ENCODE measurements at regions not wholly inside any gene's neighbourhood (a gene's known extent, or its start where the extent isn't known, plus 50 kb on each side); places are given as distances from the start of the nearest gene placed in this dataset.

GRCh38 chr6:105985098-105985815, 100.9 kb upstream of the PRDM1 start:
- WGBS, 2 donors, result 54 to 63% methylated on average over 5 of the region's 5 CpGs
- no peak for TF ChIP-seq CTCF (IDR thresholded peaks at IDR 0.05)
- TF ChIP-seq POLR2A (IDR thresholded peaks at IDR 0.05), result no peak
- Histone ChIP-seq H3K27me3 (peaks cover 0 to 13% of the 10 kb centered on the region in 2 donors), H3K27ac (no peak overlapping the region), H3K9me3 (no peaks in the 10 kb centered on the region), H3K4me3 (no peak overlapping the region), H3K36me3 (replicated peaks in 1 of 2; ENCODE audit: insufficient read depth in 1 of 2, low read depth in 2 of 2) (no peaks in the 10 kb centered on the region), H3K4me1 (peaks cover 8% of the 10 kb centered on the region)
- ATAC-seq (peak; percentile 18), DNase-seq (no peak)
- intact Hi-C loops (cut with DNase I), result no loop called here

- DNase-seq (no peak), ATAC-seq (no peak)
- H3K4me3 ChIP-seq, result no peak overlapping the region
- TF ChIP-seq CTCF (IDR thresholded peaks at IDR 0.05) (no peak), POLR2A (IDR thresholded peaks at IDR 0.05) (no peak)
- no peak overlapping the region for H3K27ac ChIP-seq
- no peaks in the 10 kb centered on the region for H3K9me3 ChIP-seq
- intact Hi-C loops (cut with DNase I), result no loop called here
- H3K27me3 ChIP-seq, result peaks cover 0 to 13% of the 10 kb centered on the region in 2 donors
- H3K36me3 ChIP-seq (replicated peaks in 1 of 2; ENCODE audit: insufficient read depth in 1 of 2, low read depth in 2 of 2), result no peaks in the 10 kb centered on the region
- peaks cover 8% of the 10 kb centered on the region for H3K4me1 ChIP-seq
Measured at GRCh38 chr6:105983763-105984162, 102.4 kb upstream of the PRDM1 start.

GRCh38 chr6:105982761-105983540, 103.2 kb upstream of the PRDM1 start:
- DNase-seq, result no peak
- peaks cover 0 to 13% of the 10 kb centered on the region in 2 donors for H3K27me3 ChIP-seq
- H3K9me3 ChIP-seq, result no peaks in the 10 kb centered on the region
- no peak overlapping the region for H3K4me3 ChIP-seq
- no peaks in the 10 kb centered on the region for H3K36me3 ChIP-seq (replicated peaks in 1 of 2; ENCODE audit: insufficient read depth in 1 of 2, low read depth in 2 of 2)
- peaks cover 8% of the 10 kb centered on the region for H3K4me1 ChIP-seq
- WGBS, 2 donors, result 74 to 82% methylated on average over 2 of the region's 2 CpGs
- ATAC-seq, result no peak
- no peak overlapping the region for H3K27ac ChIP-seq
- TF ChIP-seq POLR2A (IDR thresholded peaks at IDR 0.05) (no peak), CTCF (IDR thresholded peaks at IDR 0.05) (no peak)
- intact Hi-C loops (cut with DNase I), result no loop called here

- intact Hi-C loops (cut with DNase I), result no loop called here
- Histone ChIP-seq H3K9me3 (no peaks in the 10 kb centered on the region), H3K4me3 (no peak overlapping the region), H3K27me3 (peaks cover 0 to 13% of the 10 kb centered on the region in 2 donors), H3K27ac (no peak overlapping the region), H3K4me1 (peaks cover 8% of the 10 kb centered on the region), H3K36me3 (replicated peaks in 1 of 2; ENCODE audit: insufficient read depth in 1 of 2, low read depth in 2 of 2) (no peaks in the 10 kb centered on the region)
- DNase-seq (no peak), ATAC-seq (no peak)
- WGBS, 2 donors, result 59 to 71% methylated on average over 11 to 15 of the region's 15 CpGs
- no peak for TF ChIP-seq POLR2A (IDR thresholded peaks at IDR 0.05)
- TF ChIP-seq CTCF (IDR thresholded peaks at IDR 0.05), result no peak
Measured at GRCh38 chr6:105981888-105982358, 104.2 kb upstream of the PRDM1 start.

Data from body of pancreas (tissue), 4 donors.